ENCODE measurements at regions not wholly inside any gene's neighbourhood (a gene's known extent, or its start where the extent isn't known, plus 50 kb on each side); places are given as distances from the start of the nearest gene placed in this dataset.

DNA sequence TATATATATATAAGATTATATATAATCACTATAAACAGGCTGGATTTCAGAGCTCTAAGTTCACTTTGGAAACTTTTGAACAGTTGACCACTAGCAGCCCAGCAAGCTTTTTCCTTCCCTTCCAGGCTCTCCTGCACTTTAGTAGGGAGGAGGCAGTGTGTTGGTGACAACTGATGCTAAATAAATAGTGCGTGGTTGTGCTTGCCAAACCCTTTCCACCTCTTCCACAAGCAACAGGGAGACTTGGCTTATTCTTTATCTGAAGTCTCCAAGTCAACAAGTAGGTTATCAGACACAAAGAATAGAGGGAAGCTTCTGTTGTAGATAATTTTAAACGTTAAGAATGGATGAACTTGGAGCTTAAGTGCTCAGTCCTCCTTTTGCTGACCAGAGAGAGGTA lies 408.2 kb upstream of the HNRNPA3 start:
- CTCF ChIA-PET = interaction anchor here (0.8 to 3.0 kb wide), 3 partner anchors 10 to 664 kb away, joined by 4 to 9 read pairs (median 7); no protein-coding TSS in a partner anchor
- no peak for TF ChIP-seq EHMT2 (IDR thresholded peaks at IDR 0.05; ENCODE audit: low read depth)
- TF ChIP-seq, protein P1, sequence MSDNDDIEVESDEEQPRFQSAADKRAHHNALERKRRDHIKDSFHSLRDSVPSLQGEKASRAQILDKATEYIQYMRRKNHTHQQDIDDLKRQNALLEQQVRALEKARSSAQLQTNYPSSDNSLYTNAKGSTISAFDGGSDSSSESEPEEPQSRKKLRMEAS (IDR thresholded peaks at IDR 0.05) = no peak
- no peak for TF ChIP-seq SMC3 (IDR thresholded peaks at IDR 0.05)
- no peak for TF ChIP-seq FOXS1 (CRISPR knock-in tag; IDR thresholded peaks at IDR 0.05)
- no peak for TF ChIP-seq ESRRA (IDR thresholded peaks at IDR 0.05; ENCODE audit: borderline replicate concordance, low read length)
- no peak for TF ChIP-seq TFCP2L1 (CRISPR knock-in tag; IDR thresholded peaks at IDR 0.05)
- TF ChIP-seq KDM1A (IDR thresholded peaks at IDR 0.05; ENCODE audit: low read depth) = no peak
- TF ChIP-seq, protein P2, sequence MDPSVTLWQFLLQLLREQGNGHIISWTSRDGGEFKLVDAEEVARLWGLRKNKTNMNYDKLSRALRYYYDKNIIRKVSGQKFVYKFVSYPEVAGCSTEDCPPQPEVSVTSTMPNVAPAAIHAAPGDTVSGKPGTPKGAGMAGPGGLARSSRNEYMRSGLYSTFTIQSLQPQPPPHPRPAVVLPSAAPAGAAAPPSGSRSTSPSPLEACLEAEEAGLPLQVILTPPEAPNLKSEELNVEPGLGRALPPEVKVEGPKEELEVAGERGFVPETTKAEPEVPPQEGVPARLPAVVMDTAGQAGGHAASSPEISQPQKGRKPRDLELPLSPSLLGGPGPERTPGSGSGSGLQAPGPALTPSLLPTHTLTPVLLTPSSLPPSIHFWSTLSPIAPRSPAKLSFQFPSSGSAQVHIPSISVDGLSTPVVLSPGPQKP (IDR thresholded peaks at IDR 0.05; ENCODE audit: low read depth, low read length) = no peak
- WGBS (ENCODE audit: missing lambda C conversion rate) = 3% methylated on average over 2 of the region's 2 CpGs
- FAIRE-seq = no peak
- H3K4me1 ChIP-seq = no peaks in the 10 kb centered on the region
- POLR2A ChIA-PET = no interaction called here
- no peak for ATAC-seq
- DNase-seq (ENCODE audit: low read depth in 1 of 2, low spot score in 1 of 2) = no peak
- H3K9me3 ChIP-seq = no peaks in the 10 kb centered on the region
- no peak overlapping the region for H3K27ac ChIP-seq
- no peak overlapping the region for H3K4me3 ChIP-seq
- no peak overlapping the region for H3K4me2 ChIP-seq

DNA sequence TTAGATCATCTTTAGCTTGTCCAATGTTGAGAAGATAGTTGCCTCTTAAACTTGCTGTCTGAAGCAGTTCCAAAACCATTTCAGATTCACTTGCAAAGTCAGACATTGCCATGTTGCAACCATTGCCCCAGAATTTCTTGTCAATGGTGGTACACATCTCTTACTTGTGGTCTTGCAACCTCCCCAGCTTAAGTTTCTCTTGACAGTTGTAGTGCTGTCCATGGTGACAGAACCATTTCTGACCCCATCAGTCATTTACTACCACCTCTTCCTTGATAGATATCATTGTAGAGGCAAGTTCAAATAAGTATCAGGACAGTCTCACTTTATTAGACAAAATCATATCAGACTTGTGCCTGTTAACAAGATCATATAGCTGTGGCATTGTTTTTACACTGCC lies 407.2 kb upstream of the HNRNPA3 start:
- TF ChIP-seq POLR2A (IDR thresholded peaks at IDR 0.05; ENCODE audit: low read length) (no peak), TFCP2L1 (CRISPR knock-in tag; IDR thresholded peaks at IDR 0.05) (no peak)
- H3K4me2 ChIP-seq = no peak overlapping the region
- no peaks in the 10 kb centered on the region for H3K4me1 ChIP-seq
- DNase-seq (ENCODE audit: low read depth in 1 of 2, low spot score in 1 of 2) = no peak
- no peak overlapping the region for H3K27ac ChIP-seq
- ATAC-seq = no peak
- FAIRE-seq = no peak
- H3K9me3 ChIP-seq = no peaks in the 10 kb centered on the region
- ChIA-PET POLR2A (no interaction called here), CTCF (interaction anchor here (3.0 kb wide), 1 partner anchor 9 kb away, joined by 9 read pairs; no protein-coding TSS in a partner anchor)
- H3K4me3 ChIP-seq = no peak overlapping the region

DNA sequence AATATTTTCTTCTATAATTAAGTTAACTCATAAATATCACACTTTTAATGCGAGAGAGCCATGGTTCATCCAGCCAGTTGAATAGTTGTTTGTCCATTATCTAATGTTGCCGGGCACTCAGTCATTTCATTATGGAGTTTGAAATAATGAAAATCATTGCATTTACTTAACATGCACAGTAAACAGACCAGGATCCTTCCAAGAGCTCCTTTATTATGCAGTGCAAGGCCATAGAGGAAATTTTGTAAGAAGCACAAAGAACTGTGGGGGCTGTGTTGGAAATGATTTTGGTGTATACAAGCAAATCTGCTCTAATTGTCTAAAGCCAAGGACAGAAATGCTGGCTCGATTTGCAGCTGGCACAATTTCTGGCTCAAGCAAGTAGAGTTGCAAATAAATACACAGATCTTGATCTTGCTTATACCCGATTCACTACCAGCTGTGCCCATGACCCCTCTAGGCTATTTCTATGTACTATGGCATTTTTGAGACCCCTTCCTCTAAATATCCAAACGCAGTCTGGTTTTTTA lies 400.3 kb upstream of the HNRNPA3 start:
- FAIRE-seq = no peak
- TF ChIP-seq RFX5 (IDR thresholded peaks at IDR 0.05) (no peak), NR3C1 (IDR thresholded peaks at IDR 0.05) (no peak), HDAC2 (IDR thresholded peaks at IDR 0.05) (no peak), MAFK (IDR thresholded peaks at IDR 0.05; ENCODE audit: partially characterized antibody) (no peak), ZFP36 (IDR thresholded peaks at IDR 0.05; ENCODE audit: borderline replicate concordance, partially characterized antibody) (no peak), RAD21 (conservative IDR thresholded peaks at IDR 0.05 in 1 of 2, IDR thresholded peaks at IDR 0.05 in 1 of 2) (no peak)
- TF ChIP-seq, protein P3, sequence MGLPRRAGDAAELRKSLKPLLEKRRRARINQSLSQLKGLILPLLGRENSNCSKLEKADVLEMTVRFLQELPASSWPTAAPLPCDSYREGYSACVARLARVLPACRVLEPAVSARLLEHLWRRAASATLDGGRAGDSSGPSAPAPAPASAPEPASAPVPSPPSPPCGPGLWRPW (IDR thresholded peaks at IDR 0.05) = no peak
- TF ChIP-seq, protein P4, sequence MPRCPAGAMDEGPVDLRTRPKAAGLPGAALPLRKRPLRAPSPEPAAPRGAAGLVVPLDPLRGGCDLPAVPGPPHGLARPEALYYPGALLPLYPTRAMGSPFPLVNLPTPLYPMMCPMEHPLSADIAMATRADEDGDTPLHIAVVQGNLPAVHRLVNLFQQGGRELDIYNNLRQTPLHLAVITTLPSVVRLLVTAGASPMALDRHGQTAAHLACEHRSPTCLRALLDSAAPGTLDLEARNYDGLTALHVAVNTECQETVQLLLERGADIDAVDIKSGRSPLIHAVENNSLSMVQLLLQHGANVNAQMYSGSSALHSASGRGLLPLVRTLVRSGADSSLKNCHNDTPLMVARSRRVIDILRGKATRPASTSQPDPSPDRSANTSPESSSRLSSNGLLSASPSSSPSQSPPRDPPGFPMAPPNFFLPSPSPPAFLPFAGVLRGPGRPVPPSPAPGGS (IDR thresholded peaks at IDR 0.05) = no peak
- TF ChIP-seq, protein P5, sequence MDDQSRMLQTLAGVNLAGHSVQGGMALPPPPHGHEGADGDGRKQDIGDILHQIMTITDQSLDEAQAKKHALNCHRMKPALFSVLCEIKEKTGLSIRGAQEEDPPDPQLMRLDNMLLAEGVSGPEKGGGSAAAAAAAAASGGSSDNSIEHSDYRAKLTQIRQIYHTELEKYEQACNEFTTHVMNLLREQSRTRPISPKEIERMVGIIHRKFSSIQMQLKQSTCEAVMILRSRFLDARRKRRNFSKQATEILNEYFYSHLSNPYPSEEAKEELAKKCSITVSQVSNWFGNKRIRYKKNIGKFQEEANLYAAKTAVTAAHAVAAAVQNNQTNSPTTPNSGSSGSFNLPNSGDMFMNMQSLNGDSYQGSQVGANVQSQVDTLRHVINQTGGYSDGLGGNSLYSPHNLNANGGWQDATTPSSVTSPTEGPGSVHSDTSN (IDR thresholded peaks at IDR 0.05) = no peak
- TF ChIP-seq, protein P1 (IDR thresholded peaks at IDR 0.05) = no peak
- WGBS (ENCODE audit: missing lambda C conversion rate) = 39% methylated on average over 5 of the region's 5 CpGs
- Histone ChIP-seq H3K9me3 (no peaks in the 10 kb centered on the region), H3K4me2 (no peak overlapping the region), H3K4me1 (no peaks in the 10 kb centered on the region), H3K27ac (no peak overlapping the region), H3K4me3 (no peak overlapping the region)
- ATAC-seq = no peak
- ChIA-PET POLR2A (no interaction called here), CTCF (interaction anchor here (1.4 to 4.1 kb wide), 3 partner anchors 10 to 686 kb away, joined by 3 to 17 read pairs (median 6); no protein-coding TSS in a partner anchor)
- DNase-seq (ENCODE audit: low read depth in 1 of 2, low spot score in 1 of 2) = no peak

Measured in A549 (cell line).